ENCODE measurements at regions not wholly inside any gene's neighbourhood (a gene's known extent, or its start where the extent isn't known, plus 50 kb on each side); places are given as distances from the start of the nearest gene placed in this dataset.

- Mint-ChIP-seq H3K4me3 (no peak overlapping the region), H3K27me3 (no peaks in the 10 kb centered on the region), H3K36me3 (ENCODE audit: low read depth) (no peaks in the 10 kb centered on the region), H3K9me3 (no peaks in the 10 kb centered on the region), H3K27ac (no peak overlapping the region), H3K4me1 (ENCODE audit: low read depth) (no peaks in the 10 kb centered on the region)
- CTCF ChIA-PET = no interaction called here
- ATAC-seq (no peak), DNase-seq (no peak)
- intact Hi-C loops (cut with micrococcal nuclease) = no loop called here
- no peak for TF ChIP-seq CTCF (IDR thresholded peaks at IDR 0.05)
- POLR2A ChIA-PET = no interaction called here
Observed at GRCh38 chr20:19122395-19122794, 90.0 kb upstream of the SLC24A3 start.

GRCh38 chr20:19125508-19125907 is 86.9 kb upstream of the SLC24A3 start:
- TF ChIP-seq CTCF (IDR thresholded peaks at IDR 0.05) = no peak
- Mint-ChIP-seq H3K36me3 (ENCODE audit: low read depth) (no peaks in the 10 kb centered on the region), H3K27ac (no peak overlapping the region), H3K4me1 (ENCODE audit: low read depth) (no peaks in the 10 kb centered on the region), H3K4me3 (no peak overlapping the region), H3K9me3 (no peaks in the 10 kb centered on the region), H3K27me3 (no peaks in the 10 kb centered on the region)
- POLR2A ChIA-PET = interaction anchor here (0.6 kb wide), 1 partner anchor 1004 kb away, joined by 3 read pairs; no protein-coding TSS in a partner anchor
- intact Hi-C loops (cut with micrococcal nuclease) = no loop called here
- CTCF ChIA-PET = no interaction called here
- DNase-seq = no peak
- ATAC-seq = no peak

GRCh38 chr20:19129306-19129705 is 83.1 kb upstream of the SLC24A3 start:
- peaks cover 3% of the 10 kb centered on the region for H3K27me3 Mint-ChIP-seq
- H3K4me1 Mint-ChIP-seq (ENCODE audit: low read depth) = no peaks in the 10 kb centered on the region
- no peaks in the 10 kb centered on the region for H3K9me3 Mint-ChIP-seq
- DNase-seq = no peak
- intact Hi-C loops (cut with micrococcal nuclease) = no loop called here
- POLR2A ChIA-PET = no interaction called here
- CTCF ChIA-PET = no interaction called here
- H3K27ac Mint-ChIP-seq = no peak overlapping the region
- H3K36me3 Mint-ChIP-seq (ENCODE audit: low read depth) = no peaks in the 10 kb centered on the region
- no peak for ATAC-seq
- no peak overlapping the region for H3K4me3 Mint-ChIP-seq
- TF ChIP-seq CTCF (IDR thresholded peaks at IDR 0.05) = no peak

GRCh38 chr20:19129976-19130612 is 82.3 kb upstream of the SLC24A3 start:
- Mint-ChIP-seq H3K4me1 (ENCODE audit: low read depth) (no peaks in the 10 kb centered on the region), H3K36me3 (ENCODE audit: low read depth) (no peaks in the 10 kb centered on the region), H3K4me3 (no peak overlapping the region), H3K9me3 (peaks cover 1% of the 10 kb centered on the region), H3K27me3 (peaks cover 3% of the 10 kb centered on the region), H3K27ac (no peak overlapping the region)
- intact Hi-C loops (cut with micrococcal nuclease) = no loop called here
- TF ChIP-seq CTCF (IDR thresholded peaks at IDR 0.05) = no peak
- ChIA-PET POLR2A (no interaction called here), CTCF (no interaction called here)
- ATAC-seq (no peak), DNase-seq (no peak)

GRCh38 chr20:19130613-19130984 is 81.8 kb upstream of the SLC24A3 start:
- H3K4me1 Mint-ChIP-seq (ENCODE audit: low read depth) = no peaks in the 10 kb centered on the region
- no peaks in the 10 kb centered on the region for H3K36me3 Mint-ChIP-seq (ENCODE audit: low read depth)
- H3K27ac Mint-ChIP-seq = no peak overlapping the region
- peaks cover 3% of the 10 kb centered on the region for H3K27me3 Mint-ChIP-seq
- DNase-seq (no peak), ATAC-seq (no peak)
- peaks cover 1% of the 10 kb centered on the region for H3K9me3 Mint-ChIP-seq
- H3K4me3 Mint-ChIP-seq = no peak overlapping the region
- intact Hi-C loops (cut with micrococcal nuclease) = no loop called here
- TF ChIP-seq CTCF (IDR thresholded peaks at IDR 0.05) = no peak
- POLR2A ChIA-PET = no interaction called here
- CTCF ChIA-PET = no interaction called here
